ENCODE measurements at regions not wholly inside any gene's neighbourhood (a gene's known extent, or its start where the extent isn't known, plus 50 kb on each side); places are given as distances from the start of the nearest gene placed in this dataset.

GRCh38 chr2:196431076-196431475 is 208.4 kb upstream of the CCDC150 start:
- Mint-ChIP-seq H3K4me3 (no peak overlapping the region), H3K27me3 (peaks cover 11% of the 10 kb centered on the region), H3K9me3 (no peaks in the 10 kb centered on the region), H3K4me1 (peaks cover 25% of the 10 kb centered on the region), H3K36me3 (no peaks in the 10 kb centered on the region), H3K27ac (no peak overlapping the region)
- no peak for ATAC-seq

- Mint-ChIP-seq H3K27me3 (peaks cover 11% of the 10 kb centered on the region), H3K9me3 (no peaks in the 10 kb centered on the region), H3K36me3 (no peaks in the 10 kb centered on the region)
Measured at GRCh38 chr2:196431957-196432356, 207.6 kb upstream of the CCDC150 start.

GRCh38 chr2:196433116-196433515 is 206.4 kb upstream of the CCDC150 start:
- H3K27ac Mint-ChIP-seq = no peak overlapping the region
- H3K4me1 Mint-ChIP-seq = peaks cover 18% of the 10 kb centered on the region
- no peaks in the 10 kb centered on the region for H3K9me3 Mint-ChIP-seq
- H3K27me3 Mint-ChIP-seq = peaks cover 11% of the 10 kb centered on the region
- H3K4me3 Mint-ChIP-seq = no peak overlapping the region
- no peak for ATAC-seq
- H3K36me3 Mint-ChIP-seq = no peaks in the 10 kb centered on the region

More at GRCh38 chr2:196431957-196432356, 207.6 kb upstream of the CCDC150 start:
- no peak for ATAC-seq
- H3K4me1 Mint-ChIP-seq = peaks cover 25% of the 10 kb centered on the region
- no peak overlapping the region for H3K4me3 Mint-ChIP-seq
- no peak overlapping the region for H3K27ac Mint-ChIP-seq

GRCh38 chr2:196434217-196434616 is 205.3 kb upstream of the CCDC150 start:
- H3K4me3 Mint-ChIP-seq = no peak overlapping the region
- ATAC-seq = no peak
- H3K9me3 Mint-ChIP-seq = no peaks in the 10 kb centered on the region
- peaks cover 8% of the 10 kb centered on the region for H3K4me1 Mint-ChIP-seq
- no peaks in the 10 kb centered on the region for H3K36me3 Mint-ChIP-seq
- H3K27ac Mint-ChIP-seq = no peak overlapping the region
- H3K27me3 Mint-ChIP-seq = peaks cover 11% of the 10 kb centered on the region

GRCh38 chr2:196435189-196435588 is 204.3 kb upstream of the CCDC150 start:
- H3K9me3 Mint-ChIP-seq = no peaks in the 10 kb centered on the region
- H3K4me3 Mint-ChIP-seq = no peak overlapping the region
- H3K27me3 Mint-ChIP-seq = peaks cover 9% of the 10 kb centered on the region
- H3K36me3 Mint-ChIP-seq = no peaks in the 10 kb centered on the region
- no peak overlapping the region for H3K27ac Mint-ChIP-seq
- peaks cover 7% of the 10 kb centered on the region for H3K4me1 Mint-ChIP-seq
- no peak for ATAC-seq

GRCh38 chr2:196437626-196438025 is 201.9 kb upstream of the CCDC150 start:
- Mint-ChIP-seq H3K27ac (no peak overlapping the region), H3K9me3 (no peaks in the 10 kb centered on the region), H3K27me3 (no peaks in the 10 kb centered on the region), H3K4me1 (no peaks in the 10 kb centered on the region), H3K4me3 (no peak overlapping the region), H3K36me3 (no peaks in the 10 kb centered on the region)
- no peak for ATAC-seq

GRCh38 chr2:196439760-196440159 is 199.8 kb upstream of the CCDC150 start:
- H3K27me3 Mint-ChIP-seq = no peaks in the 10 kb centered on the region
- no peak for ATAC-seq
- no peaks in the 10 kb centered on the region for H3K9me3 Mint-ChIP-seq
- H3K4me1 Mint-ChIP-seq = no peaks in the 10 kb centered on the region
- no peaks in the 10 kb centered on the region for H3K36me3 Mint-ChIP-seq
- no peak overlapping the region for H3K4me3 Mint-ChIP-seq
- H3K27ac Mint-ChIP-seq = no peak overlapping the region

- ATAC-seq = no peak
- H3K27me3 Mint-ChIP-seq = no peaks in the 10 kb centered on the region
- H3K27ac Mint-ChIP-seq = no peak overlapping the region
- H3K9me3 Mint-ChIP-seq = no peaks in the 10 kb centered on the region
- H3K4me1 Mint-ChIP-seq = no peaks in the 10 kb centered on the region
- H3K36me3 Mint-ChIP-seq = no peaks in the 10 kb centered on the region
- no peak overlapping the region for H3K4me3 Mint-ChIP-seq
Measured at GRCh38 chr2:196440413-196440812, 199.1 kb upstream of the CCDC150 start.

- Mint-ChIP-seq H3K27ac (no peak overlapping the region), H3K4me1 (no peaks in the 10 kb centered on the region), H3K4me3 (no peak overlapping the region), H3K9me3 (peaks cover 5% of the 10 kb centered on the region), H3K27me3 (no peaks in the 10 kb centered on the region), H3K36me3 (no peaks in the 10 kb centered on the region)
- no peak for ATAC-seq
Measured at GRCh38 chr2:196441527-196441926, 198.0 kb upstream of the CCDC150 start.

- Mint-ChIP-seq H3K4me3 (no peak overlapping the region), H3K9me3 (peaks cover 5% of the 10 kb centered on the region), H3K36me3 (no peaks in the 10 kb centered on the region), H3K27me3 (no peaks in the 10 kb centered on the region), H3K4me1 (no peaks in the 10 kb centered on the region), H3K27ac (no peak overlapping the region)
- no peak for ATAC-seq
Measured at GRCh38 chr2:196442211-196442610, 197.3 kb upstream of the CCDC150 start.

GRCh38 chr2:196444442-196444841 is 195.1 kb upstream of the CCDC150 start:
- no peak overlapping the region for H3K4me3 Mint-ChIP-seq
- H3K9me3 Mint-ChIP-seq = peaks cover 5% of the 10 kb centered on the region
- no peaks in the 10 kb centered on the region for H3K4me1 Mint-ChIP-seq
- no peaks in the 10 kb centered on the region for H3K27me3 Mint-ChIP-seq
- no peaks in the 10 kb centered on the region for H3K36me3 Mint-ChIP-seq
- H3K27ac Mint-ChIP-seq = no peak overlapping the region
- no peak for ATAC-seq

- no peak for ATAC-seq
- Mint-ChIP-seq H3K27me3 (no peaks in the 10 kb centered on the region), H3K27ac (no peak overlapping the region), H3K4me3 (no peak overlapping the region), H3K36me3 (no peaks in the 10 kb centered on the region), H3K9me3 (peaks cover 5% of the 10 kb centered on the region), H3K4me1 (no peaks in the 10 kb centered on the region)
Measured at GRCh38 chr2:196445991-196446390, 193.5 kb upstream of the CCDC150 start.

- Mint-ChIP-seq H3K27me3 (no peaks in the 10 kb centered on the region), H3K9me3 (peaks cover 5% of the 10 kb centered on the region), H3K27ac (no peak overlapping the region), H3K4me1 (no peaks in the 10 kb centered on the region), H3K4me3 (no peak overlapping the region), H3K36me3 (no peaks in the 10 kb centered on the region)
- ATAC-seq = no peak
Measured at GRCh38 chr2:196448407-196449079, 191.0 kb upstream of the CCDC150 start.

GRCh38 chr2:196449083-196449482 is 190.4 kb upstream of the CCDC150 start:
- H3K36me3 Mint-ChIP-seq = no peaks in the 10 kb centered on the region
- H3K27ac Mint-ChIP-seq = no peak overlapping the region
- H3K4me3 Mint-ChIP-seq = no peak overlapping the region
- no peak for ATAC-seq
- peaks cover 5% of the 10 kb centered on the region for H3K9me3 Mint-ChIP-seq
- H3K27me3 Mint-ChIP-seq = no peaks in the 10 kb centered on the region
- H3K4me1 Mint-ChIP-seq = no peaks in the 10 kb centered on the region

GRCh38 chr2:196452758-196453157 is 186.8 kb upstream of the CCDC150 start:
- Mint-ChIP-seq H3K4me3 (no peak overlapping the region), H3K36me3 (no peaks in the 10 kb centered on the region), H3K4me1 (no peaks in the 10 kb centered on the region), H3K27me3 (peaks cover 9% of the 10 kb centered on the region), H3K9me3 (no peaks in the 10 kb centered on the region), H3K27ac (no peak overlapping the region)
- no peak for ATAC-seq

GRCh38 chr2:196453613-196454047 is 185.9 kb upstream of the CCDC150 start:
- Mint-ChIP-seq H3K27me3 (peaks cover 17% of the 10 kb centered on the region), H3K36me3 (no peaks in the 10 kb centered on the region), H3K4me3 (no peak overlapping the region), H3K27ac (no peak overlapping the region), H3K9me3 (no peaks in the 10 kb centered on the region), H3K4me1 (no peaks in the 10 kb centered on the region)
- ATAC-seq = no peak
